HL-60 (cell line): ENCODE measurements at regions not wholly inside any gene's neighbourhood (a gene's known extent, or its start where the extent isn't known, plus 50 kb on each side); places are given as distances from the start of the nearest gene placed in this dataset.

ENCODE experiments used
- CTCF ChIP-seq: IDR thresholded peaks from one replicate; pipeline ENCODE4 v1.5.1; 2011; ENCODE audit warnings: low read length, control low read depth, inconsistent platforms; ENCODE audit not compliant: insufficient read depth
- GABPA ChIP-seq: IDR thresholded peaks from 2 replicates; pipeline ENCODE4 v1.6.1; 2012; ENCODE audit warnings: low read depth
- POLR2AphosphoS5 ChIP-seq: IDR thresholded peaks from 2 replicates; pipeline ENCODE4 v1.6.1; 2012; ENCODE audit warnings: low read depth
- REST ChIP-seq: IDR thresholded peaks from 2 replicates; pipeline ENCODE4 v1.6.1; 2012; ENCODE audit warnings: low read depth; ENCODE audit not compliant: insufficient replicate concordance
- SPI1 ChIP-seq: IDR thresholded peaks from 2 replicates; pipeline ENCODE4 v1.6.1; 2012; ENCODE audit warnings: low read depth, mild to moderate bottlenecking, borderline replicate concordance

- TF ChIP-seq CTCF = no peak
- no peak for TF ChIP-seq REST
- TF ChIP-seq GABPA = no peak
- TF ChIP-seq SPI1 = no peak
- no peak for TF ChIP-seq POLR2AphosphoS5
These were observed 54.9 kb upstream of the SLC7A14 start for GRCh38 chr3:170640737-170641171.
